ENCODE measurements at regions not wholly inside any gene's neighbourhood (a gene's known extent, or its start where the extent isn't known, plus 50 kb on each side); places are given as distances from the start of the nearest gene placed in this dataset.
"Not testable (repeated sequence)": the region's sequence is repeated elsewhere in the genome, so short reads cannot be mapped to it uniquely, and the experiment has no call there.

DNA sequence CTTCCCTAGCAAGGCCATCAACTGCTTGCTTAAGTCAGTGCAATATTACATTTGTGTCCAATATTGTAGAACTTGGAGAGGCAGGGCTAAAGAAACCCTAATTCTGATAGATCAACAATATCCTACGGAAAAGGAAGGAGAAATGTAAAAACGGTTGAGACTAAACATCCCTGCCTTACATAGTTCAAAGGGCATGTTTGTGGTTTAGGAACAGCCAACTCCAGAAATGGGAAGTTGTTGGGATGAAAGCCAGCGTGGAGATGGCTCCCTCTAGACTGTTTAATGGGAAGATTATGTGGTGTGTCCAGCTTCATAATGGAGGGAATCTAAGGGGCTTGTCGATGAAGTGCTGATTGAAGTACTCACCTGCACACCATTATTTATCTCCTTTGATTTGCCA is 145.3 kb upstream of the TENT5A start:
- DNase-seq: no peak

DNA sequence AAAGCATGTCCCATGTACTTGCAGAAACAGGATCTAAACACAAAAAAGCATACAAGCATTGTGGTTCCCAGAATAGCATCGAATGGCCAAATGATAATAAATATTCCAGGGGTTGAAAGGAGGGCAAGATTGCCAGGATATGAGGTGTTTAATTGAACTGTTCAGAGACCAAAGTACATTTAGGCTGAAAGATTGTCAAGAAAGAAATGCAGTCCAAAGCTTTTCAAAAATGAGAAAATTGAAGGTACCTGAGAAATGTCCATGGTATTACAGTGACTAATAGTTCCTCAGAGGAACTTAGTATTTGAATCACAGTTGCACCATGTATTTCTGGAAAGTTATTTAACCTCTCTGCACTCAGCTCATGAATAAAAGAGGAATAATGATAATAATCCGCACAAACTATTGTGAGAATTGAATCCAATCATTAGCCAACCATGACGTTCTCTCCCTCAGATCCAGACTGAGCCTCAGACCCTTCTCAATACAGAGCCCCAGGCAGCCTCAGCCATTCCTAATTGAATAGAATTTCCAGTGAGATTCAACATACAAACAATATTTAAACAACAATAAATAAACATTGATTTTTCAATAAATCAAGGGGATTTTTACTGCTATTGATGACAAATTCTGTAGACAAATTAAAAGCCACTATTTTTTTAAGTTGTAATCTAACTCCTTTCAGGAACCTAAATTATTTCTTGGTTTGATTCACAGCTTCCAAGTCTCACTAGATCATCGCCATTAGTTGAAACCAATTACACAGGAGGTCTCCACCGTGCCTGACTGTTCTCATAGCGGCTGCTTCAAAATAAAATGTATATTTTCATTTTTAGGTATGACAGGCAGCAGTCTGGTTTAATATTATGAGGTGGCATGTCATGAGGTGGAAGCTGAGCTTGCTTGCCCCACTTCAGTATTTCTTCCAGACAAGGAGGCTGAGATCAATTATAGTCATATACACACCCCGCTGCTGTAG is 144.3 kb upstream of the TENT5A start:
- no peak for DNase-seq

DNA sequence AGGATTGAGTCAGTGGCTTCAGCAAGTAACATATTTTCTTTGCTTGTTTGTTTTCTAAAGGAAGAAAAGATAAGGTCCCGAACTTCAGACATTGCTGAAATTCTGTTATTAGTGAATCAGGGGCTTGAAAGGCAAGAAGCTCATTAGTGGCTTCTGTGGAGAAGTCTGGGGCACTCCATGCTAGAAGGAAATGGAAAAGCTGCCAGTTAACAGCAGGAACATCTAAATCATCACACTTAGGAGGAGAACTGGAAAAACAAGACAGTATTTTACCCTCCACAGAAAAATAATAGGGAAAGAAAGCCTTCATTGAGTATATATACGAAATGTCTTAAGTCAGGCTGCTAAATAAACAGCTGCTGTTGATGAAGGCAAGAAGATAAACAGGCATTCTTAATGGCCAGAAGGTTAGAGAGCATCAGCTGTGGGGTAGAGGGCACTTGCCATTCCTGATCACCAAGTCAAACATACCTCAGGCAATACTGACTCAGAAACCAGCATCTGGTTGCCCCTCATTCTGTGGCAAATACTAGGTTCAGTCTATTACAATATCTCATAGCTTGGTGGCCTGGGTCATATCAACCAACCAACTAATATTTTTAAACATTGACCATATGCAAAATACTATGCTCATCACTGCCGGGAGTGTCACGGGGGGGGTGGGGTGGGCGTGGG is 143.2 kb upstream of the TENT5A start:
- no peak for DNase-seq

DNA sequence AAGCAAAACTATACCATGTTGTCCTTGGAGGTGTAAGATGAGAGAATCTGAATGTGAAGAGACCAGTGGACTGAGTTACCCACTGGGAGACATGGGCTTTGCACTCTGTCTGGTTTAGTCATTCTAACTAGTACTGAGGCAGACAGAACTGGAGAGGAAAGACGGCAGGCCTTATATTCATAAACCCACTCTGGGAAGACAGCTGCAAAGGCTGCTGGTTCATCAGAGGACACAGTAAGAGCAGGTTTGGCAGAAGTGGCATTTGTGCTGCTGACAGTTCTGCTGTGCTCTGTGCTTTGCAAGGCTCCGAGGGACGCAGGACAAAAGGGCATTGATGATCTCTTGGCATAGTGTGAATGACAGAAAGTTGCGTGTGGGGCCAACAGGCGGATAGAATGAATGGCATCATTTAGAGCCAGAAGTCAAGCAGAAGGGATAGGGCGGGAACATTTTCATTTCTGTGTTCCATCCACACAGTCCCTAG is 142.3 kb upstream of the TENT5A start:
- no peak for DNase-seq

DNA sequence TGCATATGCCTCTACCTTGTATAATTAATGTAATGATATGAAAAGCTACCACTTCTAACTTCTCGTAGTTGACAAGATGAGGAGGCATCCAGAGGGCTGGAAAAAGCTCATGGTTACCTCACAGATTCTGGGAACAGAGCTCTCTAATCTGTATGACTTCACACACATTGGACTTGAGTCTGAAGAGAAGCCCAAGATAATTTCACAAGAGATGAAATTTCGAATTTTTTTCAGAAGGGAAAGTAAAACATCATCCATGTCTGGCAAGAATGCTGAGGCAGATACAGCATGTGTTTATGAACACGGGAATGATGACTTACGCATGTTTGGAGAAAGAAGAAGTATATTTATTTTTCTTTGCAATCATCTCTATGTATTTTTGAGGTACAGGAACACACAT is 141.8 kb upstream of the TENT5A start:
- no peak for DNase-seq

DNA sequence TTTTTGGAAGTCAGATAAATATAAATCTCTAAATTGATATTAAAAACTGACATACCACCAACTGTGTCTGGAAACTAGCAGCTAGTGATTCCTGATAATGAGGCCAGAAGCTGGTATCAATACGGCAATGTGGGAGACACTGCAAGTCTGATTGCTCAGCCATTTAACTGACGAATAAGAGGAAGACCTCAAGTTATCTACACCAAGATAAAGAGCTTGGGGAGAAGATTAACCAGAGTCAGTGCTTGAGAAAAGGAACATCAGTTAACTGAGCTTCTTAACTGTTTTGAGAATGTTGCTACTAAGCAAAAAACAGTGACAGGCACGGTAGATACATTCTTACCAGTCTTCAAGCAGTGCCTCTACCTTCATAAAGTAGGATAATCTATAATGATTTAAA is 140.4 kb upstream of the TENT5A start:
- DNase-seq: no peak

DNA sequence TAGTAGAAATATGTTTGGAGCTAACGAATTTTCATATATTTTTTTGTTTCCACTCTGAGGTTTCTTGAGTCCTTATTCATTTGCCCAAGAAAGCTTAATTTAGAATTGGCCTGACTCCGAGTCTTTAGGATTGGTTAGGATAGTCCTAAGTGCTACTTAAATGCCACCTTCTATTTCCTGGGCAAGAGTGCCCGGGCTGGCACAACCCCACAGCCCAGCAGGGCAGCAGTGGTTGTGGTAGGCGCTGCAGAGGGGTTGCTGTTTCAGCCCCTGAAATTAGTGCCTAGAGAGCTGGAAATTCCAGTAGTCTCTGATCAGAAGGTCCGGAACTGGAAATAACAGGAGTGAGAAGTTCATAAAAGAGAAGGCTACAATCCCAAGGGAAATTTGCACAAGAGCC is 139.4 kb upstream of the TENT5A start:
- no peak for DNase-seq

DNA sequence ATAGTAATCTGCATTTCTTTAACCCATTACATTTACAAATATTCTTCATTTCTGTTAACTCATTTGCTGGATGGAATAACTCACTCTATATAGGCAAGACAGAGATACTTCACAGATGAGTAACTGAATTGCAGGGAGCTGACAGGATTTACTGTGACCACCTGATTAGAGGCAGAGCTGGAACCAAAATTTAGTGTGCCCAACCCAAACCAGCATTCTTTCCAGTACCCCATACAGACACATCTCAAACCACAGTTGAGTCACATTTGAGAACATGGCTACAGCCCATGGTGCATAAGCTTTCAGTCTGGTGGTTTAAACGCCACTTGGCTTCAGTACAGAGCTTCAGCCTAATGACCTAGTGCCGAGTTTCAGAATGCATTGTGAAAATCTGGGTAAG is 138.4 kb upstream of the TENT5A start:
- no peak for DNase-seq

DNA sequence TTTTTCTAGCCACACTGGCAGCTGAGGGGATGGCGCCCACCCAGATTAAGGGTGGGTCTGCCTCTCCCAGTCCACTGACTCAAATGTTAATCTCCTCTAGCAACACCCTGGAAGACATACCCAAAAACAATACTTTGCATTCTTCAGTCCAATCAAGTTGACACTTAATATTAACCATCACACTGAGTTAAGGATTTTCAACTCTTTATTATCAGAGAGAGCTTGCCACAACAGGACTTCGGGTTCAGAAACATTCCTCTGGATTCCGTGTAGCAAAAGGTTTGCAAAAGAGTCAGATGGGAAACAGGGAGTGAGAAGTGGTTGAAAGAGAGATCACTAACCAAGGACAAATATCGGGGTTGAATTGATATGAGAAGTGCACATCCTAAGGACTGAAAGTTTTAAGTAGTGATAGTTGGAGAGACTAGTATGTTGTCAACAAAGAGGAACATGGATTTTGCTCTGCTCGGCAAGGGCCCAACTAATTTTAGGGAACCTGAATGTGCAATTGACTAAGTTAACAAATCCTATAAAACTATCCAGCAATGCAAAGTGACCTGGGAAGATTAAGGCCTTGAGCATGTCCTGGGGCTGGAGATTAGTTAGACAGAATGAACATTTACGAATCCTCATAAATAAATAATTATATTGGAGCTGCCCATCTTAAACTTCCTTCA is 137.0 kb upstream of the TENT5A start:
- no peak for DNase-seq

DNA sequence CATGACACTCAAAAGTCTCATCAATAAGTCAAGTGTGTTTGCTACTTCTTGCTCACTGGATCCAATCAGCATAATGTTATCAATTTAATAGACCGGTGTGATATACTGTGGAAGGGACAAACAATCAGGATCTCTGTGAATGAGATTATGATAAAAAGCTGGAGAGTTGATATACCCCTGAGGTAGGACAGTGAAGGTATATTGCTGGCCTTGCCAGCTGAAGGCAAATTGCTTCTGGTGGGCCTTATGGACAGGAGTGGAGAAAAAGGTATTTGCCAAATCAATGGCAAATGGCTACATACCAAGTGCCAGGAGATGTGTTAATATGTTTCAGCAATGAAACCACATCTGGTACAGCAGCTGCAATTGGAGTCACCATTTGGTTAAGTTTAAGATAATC is 134.4 kb upstream of the TENT5A start:
- not testable (repeated sequence) for DNase-seq

DNA sequence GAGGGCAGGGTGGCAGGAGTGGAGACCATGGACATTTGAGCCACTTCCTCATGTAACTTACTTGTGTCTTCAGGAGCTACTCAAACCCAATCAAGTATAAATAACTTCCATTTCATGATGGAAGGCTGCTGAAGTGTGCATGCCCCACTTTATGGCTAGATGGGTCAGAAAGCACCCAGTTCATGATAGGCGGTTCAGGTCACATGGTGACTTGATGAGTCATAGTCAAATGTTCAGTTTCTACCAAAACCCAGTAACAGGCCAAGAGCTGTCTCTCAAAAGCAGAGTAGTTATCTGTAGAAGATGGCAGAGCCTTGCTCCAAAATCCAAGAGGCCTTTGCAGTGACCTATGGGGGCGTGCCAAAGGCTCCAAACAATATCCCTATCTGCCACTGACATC is 133.7 kb upstream of the TENT5A start:
- DNase-seq: no peak

DNA sequence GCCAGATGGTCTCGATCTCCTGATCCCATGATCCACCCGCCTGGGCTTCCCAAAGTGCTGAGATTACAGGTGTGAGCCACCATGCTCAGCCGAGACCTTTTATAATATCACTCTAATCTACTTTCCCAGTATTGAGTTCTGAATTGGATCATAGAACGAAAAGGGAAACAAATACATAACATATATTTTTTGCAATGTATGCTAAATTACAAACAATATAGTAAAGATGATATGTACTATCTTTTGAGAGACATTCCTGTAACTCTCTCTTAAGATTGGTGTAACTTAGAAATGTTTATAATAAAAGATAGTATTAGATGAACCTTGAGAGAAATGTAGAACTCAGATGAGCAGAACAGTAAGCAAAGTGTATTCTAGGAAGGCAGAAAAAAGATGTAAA is 129.2 kb upstream of the TENT5A start:
- DNase-seq: no peak

DNA sequence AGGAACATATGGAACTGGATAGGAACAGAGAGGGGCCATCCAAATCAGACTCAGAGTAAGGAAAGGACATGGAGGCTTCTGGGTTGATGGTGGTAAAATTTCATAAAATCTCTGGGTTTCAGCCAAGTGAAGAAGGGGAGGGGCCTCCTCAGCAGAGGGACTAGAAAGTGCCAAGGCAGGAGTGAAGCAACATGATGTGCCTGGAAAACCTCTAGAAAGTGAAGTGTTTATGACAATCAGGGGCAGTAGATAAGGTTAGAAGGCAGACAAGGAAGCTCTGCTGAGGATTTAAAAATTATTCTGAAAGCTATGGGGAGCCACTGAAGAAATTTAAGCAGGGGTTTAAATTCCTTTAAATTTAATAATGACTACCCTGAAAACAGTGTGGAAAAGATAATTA is 126.0 kb upstream of the TENT5A start:
- DNase-seq: no peak

DNA sequence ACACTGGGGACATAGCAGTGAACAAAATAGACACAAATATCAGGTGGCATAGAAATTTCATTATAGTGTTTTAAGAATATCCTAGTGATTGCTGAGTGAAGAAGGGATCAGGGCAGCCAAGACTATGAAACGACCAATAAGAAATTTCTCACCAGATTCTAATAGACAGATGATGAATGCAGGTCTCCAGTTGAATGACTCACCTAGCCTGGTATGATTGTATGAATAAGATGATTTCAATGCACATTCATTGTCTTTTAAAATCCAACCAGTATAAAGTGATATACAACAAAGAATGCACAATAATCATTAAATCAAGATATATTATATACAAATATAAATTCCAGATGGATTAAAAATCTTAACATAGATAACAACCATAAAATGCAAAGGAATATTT is 124.5 kb upstream of the TENT5A start:
- DNase-seq: no peak

DNA sequence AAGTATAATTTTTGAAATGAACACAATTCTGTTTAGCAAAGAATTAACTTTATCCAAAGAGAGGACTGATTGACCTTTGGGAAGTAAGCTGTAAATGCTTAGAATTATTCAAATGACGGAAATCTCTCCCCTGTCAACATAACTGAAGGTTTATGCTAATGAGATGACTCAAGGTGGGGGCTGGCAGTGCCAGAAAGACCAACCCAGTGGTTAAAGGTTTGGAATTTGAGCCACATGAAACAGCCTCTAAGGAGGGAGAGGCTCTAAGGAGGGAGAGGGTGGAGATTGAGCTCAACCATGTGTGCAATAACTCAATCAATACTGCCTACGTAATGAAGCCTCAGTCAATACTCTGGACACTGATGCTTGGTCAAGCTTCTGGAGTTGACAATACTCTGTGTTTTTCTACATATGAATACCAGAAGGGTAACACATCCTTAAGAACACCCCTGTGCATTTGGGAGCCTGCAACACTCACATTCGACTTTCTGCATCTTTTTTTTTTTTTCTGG is 123.4 kb upstream of the TENT5A start:
- DNase-seq: no peak

DNA sequence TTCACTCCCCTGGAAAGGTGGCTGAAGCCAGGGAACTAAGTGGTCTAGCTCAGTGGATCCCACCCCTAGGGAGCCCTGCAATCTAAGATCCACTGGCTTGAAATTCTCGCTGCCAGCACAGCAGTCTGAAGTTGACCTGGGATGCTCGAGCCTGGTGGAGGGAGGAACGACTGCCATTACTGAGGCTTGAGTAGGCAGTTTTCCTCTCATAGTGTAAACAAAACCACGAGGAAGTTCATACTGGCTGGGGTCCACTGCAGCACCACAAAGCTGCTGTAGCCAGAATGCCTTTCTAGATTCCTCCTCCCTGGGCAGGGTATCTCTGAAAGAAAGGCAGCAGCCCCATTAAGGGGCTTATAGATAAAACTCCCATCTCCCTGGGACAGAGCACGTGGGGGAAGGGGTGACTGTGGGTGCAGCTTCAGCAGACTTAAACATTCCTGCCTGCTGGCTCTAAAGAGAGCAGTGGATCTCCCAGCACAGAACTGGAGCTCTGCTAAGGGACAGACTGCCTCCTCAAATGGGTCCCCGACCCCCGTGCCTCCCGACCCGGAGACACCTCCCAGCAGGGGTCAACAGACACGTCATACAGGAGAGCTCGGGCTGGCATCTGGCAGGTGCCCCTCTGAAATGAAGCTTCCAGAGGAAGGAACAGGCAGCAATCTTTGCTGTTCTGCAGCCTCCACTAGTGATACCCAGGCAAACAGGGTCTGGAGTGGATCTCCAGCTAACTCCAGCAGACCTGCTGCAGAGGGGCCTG is 117.4 kb upstream of the TENT5A start:
- not testable (repeated sequence) for DNase-seq

DNA sequence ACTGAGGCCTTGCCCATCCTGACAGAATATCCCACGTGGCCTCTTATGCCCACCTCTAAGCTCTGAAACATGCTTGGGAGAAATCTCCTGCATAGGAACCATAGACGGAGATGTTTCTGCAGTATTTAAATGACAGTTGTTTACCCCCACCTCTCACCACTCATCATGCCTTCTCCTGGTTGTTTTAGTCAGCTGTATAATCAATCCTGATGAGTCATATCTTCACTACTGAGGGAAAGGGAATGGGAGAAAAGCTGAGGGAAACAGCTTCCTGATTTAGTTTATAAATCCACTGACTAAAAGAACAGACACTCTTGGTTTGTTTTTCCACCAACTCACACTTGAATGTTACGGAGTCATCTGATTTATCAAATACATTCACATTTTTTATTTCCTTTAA is 113.2 kb upstream of the TENT5A start:
- DNase-seq: no peak

DNA sequence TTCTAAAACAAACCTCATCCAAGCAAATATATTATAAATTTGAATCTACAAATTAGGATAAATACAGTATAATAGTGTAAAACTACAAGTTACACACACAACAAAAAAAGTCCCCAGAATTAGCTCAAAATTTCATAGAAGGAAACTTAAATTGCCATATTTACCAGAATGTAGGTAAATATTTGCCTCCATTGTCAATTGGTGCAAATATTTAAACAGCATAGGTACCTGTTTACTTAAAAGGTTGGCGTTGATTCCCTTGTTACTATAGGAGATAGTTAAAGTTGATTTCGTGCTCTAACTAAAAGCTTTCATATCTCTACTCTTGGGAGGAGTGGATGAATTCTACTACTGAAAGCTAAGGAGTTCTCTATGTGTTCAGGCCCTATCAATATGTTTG is 111.6 kb upstream of the TENT5A start:
- DNase-seq: no peak

DNA sequence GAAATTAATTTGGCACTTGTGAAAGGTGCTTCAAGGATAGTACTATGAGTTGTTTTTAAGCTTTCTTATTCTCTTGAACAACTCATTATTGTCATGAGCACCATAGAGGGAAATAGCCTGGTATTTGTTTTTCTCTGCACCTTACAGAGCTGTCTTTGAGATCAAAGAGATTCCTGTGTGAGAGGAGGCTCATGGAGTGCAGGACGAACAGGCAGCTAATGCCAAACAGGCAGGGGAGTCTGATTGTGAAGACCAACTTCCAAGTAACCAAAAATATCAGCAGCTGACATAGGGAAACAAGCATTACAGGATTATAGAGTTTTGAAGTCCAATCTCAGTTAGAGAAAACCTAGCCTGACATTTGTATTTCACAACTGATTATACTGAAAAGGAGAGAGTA is 110.6 kb upstream of the TENT5A start:
- no peak for DNase-seq

DNA sequence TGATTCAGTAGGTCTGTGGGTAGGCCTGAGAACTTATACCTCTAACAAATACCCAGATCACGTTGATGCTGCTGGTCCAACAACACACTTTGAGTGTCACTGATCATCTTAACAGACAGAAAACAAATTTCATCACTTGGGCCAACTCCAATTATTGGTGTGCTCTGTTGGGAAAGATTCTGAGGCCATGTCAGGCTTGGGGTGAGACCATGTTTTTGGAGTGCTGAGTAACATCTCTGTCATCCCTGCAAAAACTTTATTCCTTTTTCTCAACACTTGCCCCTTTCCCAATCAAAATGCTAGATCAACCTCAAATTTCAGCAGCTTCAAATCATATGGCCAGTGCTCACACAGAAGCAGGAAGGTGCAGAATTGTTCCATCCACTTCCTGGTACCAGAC is 108.8 kb upstream of the TENT5A start:
- DNase-seq: no peak

DNA sequence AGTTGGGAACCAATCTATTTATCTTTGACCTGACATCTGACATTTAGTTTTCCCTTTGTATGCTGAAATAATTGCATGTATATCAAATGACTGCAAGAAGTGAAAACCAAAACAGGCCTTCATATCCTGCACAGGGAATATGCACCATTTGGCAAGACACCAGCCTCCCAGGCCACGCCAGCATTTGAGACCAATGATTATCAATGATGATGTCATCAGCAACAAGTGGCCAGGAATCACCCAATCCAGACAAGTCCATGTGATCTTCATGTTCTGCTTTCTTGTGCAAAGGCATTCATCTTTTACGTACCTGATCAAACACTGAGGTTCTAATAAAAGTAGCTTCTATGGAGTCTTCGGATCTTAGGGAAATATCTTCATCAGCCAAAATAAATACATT is 107.4 kb upstream of the TENT5A start:
- DNase-seq: no peak

DNA sequence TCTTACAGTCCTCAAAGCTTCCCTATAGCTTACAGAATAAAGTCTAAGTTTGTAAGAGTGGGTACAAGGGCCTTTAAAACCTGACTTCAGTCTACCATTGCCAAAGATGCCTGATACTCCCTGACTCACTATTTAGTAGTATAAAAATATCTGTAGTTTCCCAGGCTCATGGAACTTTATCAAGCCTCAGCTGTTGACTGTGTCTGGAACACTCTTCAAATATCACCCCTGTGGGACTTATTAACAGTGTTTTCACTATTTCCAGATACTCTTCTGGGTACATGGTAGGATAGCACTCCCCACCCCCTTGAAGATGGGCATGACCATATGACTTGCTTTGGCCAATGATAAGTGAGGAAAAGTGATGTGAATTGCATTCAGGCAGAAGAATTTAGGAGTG is 105.3 kb upstream of the TENT5A start:
- no peak for DNase-seq

DNA sequence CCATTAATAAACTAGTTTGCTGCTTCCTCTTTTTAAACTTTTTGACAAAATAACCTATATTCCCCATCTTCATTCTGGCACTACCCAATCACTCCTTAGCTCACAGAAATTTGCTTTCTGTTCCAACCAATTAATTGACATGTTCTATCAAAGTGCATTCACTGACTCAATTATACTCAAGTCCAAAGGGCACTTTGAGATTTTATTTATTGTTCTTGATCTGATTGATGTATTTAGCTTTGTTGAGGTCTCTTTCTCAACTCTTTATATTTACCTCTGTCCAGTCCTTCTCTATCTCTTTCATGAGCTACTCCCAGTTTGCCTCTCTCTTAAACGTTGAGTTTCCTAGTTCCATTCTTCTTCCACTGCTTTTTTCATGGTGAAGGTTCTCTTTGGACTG is 104.4 kb upstream of the TENT5A start:
- no peak for DNase-seq
